GM12878 (cell line): ENCODE measurements at regions not wholly inside any gene's neighbourhood (a gene's known extent, or its start where the extent isn't known, plus 50 kb on each side); places are given as distances from the start of the nearest gene placed in this dataset.

Experiments
- ATAC-seq: fragments of 200-7000 bp; cut with Tn5 transposase; 3 replicates; pipeline ENCODE4 v1.9.1; 2020; ENCODE audit warnings: mild to moderate bottlenecking, moderate library complexity
- BruUV-seq: library from RNA; stranded (reverse); fragments of 400-500 nt; replicated peaks from 2 replicates; lab custom pipeline; 2021; lab: Mats Ljungman, UMichigan
- CTCF ChIA-PET: fragments of 300-600 bp; sonication (Branson Sonifier 250); formaldehyde crosslinking; extraction: SDS; loops from one replicate; lab custom pipeline; 2021; ENCODE audit warnings: inconsistent platforms; lab: Yijun Ruan, JAX
- POLR2A ChIA-PET: fragments of 350-600 bp; formaldehyde crosslinking; extraction: SDS; loops from one replicate; lab custom pipeline; 2021; ENCODE audit warnings: inconsistent platforms; lab: Charles Lee
- RAD21 ChIA-PET: fragments of 300-600 bp; sonication (Branson Sonifier 250); formaldehyde crosslinking; loops from one replicate; lab custom pipeline; 2023; ENCODE audit warnings: antibody characterized with exemption; ENCODE audit not compliant: unreplicated experiment; lab: Charles Lee
- SMC1A ChIA-PET: fragments of 300-600 bp; sonication (Branson Sonifier 250); formaldehyde crosslinking; loops from one replicate; lab custom pipeline; 2023; ENCODE audit not compliant: unreplicated experiment, uncharacterized antibody; lab: Charles Lee
- DNase-seq: peaks from one replicate; pipeline ENCODE4 v3.0.0-alpha.2; 2011; ENCODE audit warnings: low read depth, low spot score
- FAIRE-seq: peaks from 3 replicates; lab custom pipeline; 2011; peaks lifted over from hg19 to GRCh38; lab: Jason Lieb, UNC
- H2AFZ ChIP-seq: 2 replicates; pipeline ENCODE4 v1.6.0; 2011; ENCODE audit warnings: low read depth, low read length, control low read depth; ENCODE audit not compliant: control insufficient read depth
- H3K27ac ChIP-seq: 2 replicates; pipeline ENCODE4 v1.5.1; 2011; ENCODE audit warnings: control low read depth; ENCODE audit not compliant: control insufficient read depth, insufficient read depth
- H3K27me3 ChIP-seq, 2 experiments: replicated peaks in 1 of 2; 2 replicates each; pipeline versions ENCODE4 v1.6.0 to v1.6.1; 2011; ENCODE audit warnings: low read length in 1 of 2; ENCODE audit not compliant: control insufficient read depth in 2 of 2, insufficient read depth in 2 of 2
- H3K36me3 ChIP-seq, 2 experiments: 2 replicates each; pipeline ENCODE4 v1.5.1; 2011; ENCODE audit warnings: low read length in 1 of 2; ENCODE audit not compliant: control insufficient read depth in 2 of 2, insufficient read depth in 2 of 2
- H3K4me1 ChIP-seq: 2 replicates; pipeline ENCODE4 v1.6.1; 2011; ENCODE audit warnings: mild to moderate bottlenecking, low read length, moderate library complexity, mixed read lengths; ENCODE audit not compliant: control insufficient read depth, insufficient read depth
- H3K4me2 ChIP-seq: 2 replicates; pipeline ENCODE4 v1.6.0; 2011; ENCODE audit warnings: control low read depth; ENCODE audit not compliant: control insufficient read depth, insufficient read depth
- H3K4me3 ChIP-seq: fragments of 200-600 bp; sonication (generic); 2 replicates; pipeline ENCODE4 v1.5.1; 2016
- H3K79me2 ChIP-seq: 2 replicates; pipeline ENCODE4 v1.6.0; 2011; ENCODE audit warnings: low read length; ENCODE audit not compliant: control insufficient read depth, insufficient read depth
- H3K9ac ChIP-seq: 2 replicates; pipeline ENCODE4 v1.8.0; 2011; ENCODE audit warnings: low read length, control low read depth, mixed read lengths; ENCODE audit not compliant: control insufficient read depth, insufficient read depth
- H3K9me3 ChIP-seq: replicated peaks from 3 replicates; pipeline ENCODE4 v1.5.1; 2011; ENCODE audit warnings: mild to moderate bottlenecking, low read length; ENCODE audit not compliant: control insufficient read depth, insufficient read depth
- H4K20me1 ChIP-seq: 2 replicates; pipeline ENCODE4 v1.6.0; 2011; ENCODE audit not compliant: control insufficient read depth, insufficient read depth
- ATF7 ChIP-seq: fragments of 450-650 bp; IDR thresholded peaks from 2 replicates; pipeline ENCODE4 v1.6.1; 2016; ENCODE audit warnings: low read depth, mild to moderate bottlenecking
- BMI1 ChIP-seq: fragments of 450-650 bp; IDR thresholded peaks from 2 replicates; pipeline ENCODE4 v1.6.1; 2016; ENCODE audit warnings: mild to moderate bottlenecking, moderate library complexity, borderline replicate concordance
- CBX5 ChIP-seq: sonication (generic); IDR thresholded peaks from 2 replicates; pipeline ENCODE4 v1.6.1; 2016; ENCODE audit warnings: low read depth, moderate library complexity, mild to moderate bottlenecking, inconsistent platforms
- CHD1 ChIP-seq: IDR thresholded peaks from 2 replicates; pipeline ENCODE4 v1.6.1; 2012; ENCODE audit warnings: low read depth, low read length, improper control_type of control experiment
- EGR1 ChIP-seq, 2 experiments: IDR thresholded peaks; 1 replicate in 1 of 2; 2 replicates in 1 of 2; pipeline ENCODE4 v1.6.1; 2011 to 2012; ENCODE audit warnings: low read depth in 2 of 2, low read length in 2 of 2, borderline replicate concordance in 1 of 2, mild to moderate bottlenecking in 1 of 2, moderate library complexity in 1 of 2
- EP300 ChIP-seq, 2 experiments: fragments of 150-350 bp in 1 of 2; IDR thresholded peaks; 2 replicates each; pipeline ENCODE4 v1.6.1; 2011 to 2012; ENCODE audit warnings: low read depth in 2 of 2, low read length in 2 of 2, borderline replicate concordance in 1 of 2, improper control_type of control experiment in 1 of 2, inconsistent platforms in 1 of 2; ENCODE audit not compliant: control insufficient read depth in 1 of 2
- ESRRA ChIP-seq: IDR thresholded peaks from 2 replicates; pipeline ENCODE4 v1.6.1; 2012; ENCODE audit warnings: mild to moderate bottlenecking, low read length, improper control_type of control experiment
- HDAC6 ChIP-seq: fragments of 200-600 bp; sonication (generic); IDR thresholded peaks from one replicate; pipeline ENCODE4 v1.8.0; 2017; ENCODE audit warnings: antibody characterized with exemption; ENCODE audit not compliant: unreplicated experiment
- NFXL1 ChIP-seq: fragments of 450-650 bp; IDR thresholded peaks from 2 replicates; pipeline ENCODE4 v1.6.1; 2017; ENCODE audit warnings: antibody characterized with exemption, mild to moderate bottlenecking, borderline replicate concordance
- NR2F1 ChIP-seq: fragments of 450-650 bp; conservative IDR thresholded peaks from 2 replicates; pipeline ENCODE4 v1.6.1; 2017; ENCODE audit warnings: mild to moderate bottlenecking
- RAD21 ChIP-seq: IDR thresholded peaks from 2 replicates; pipeline ENCODE4 v1.6.1; 2011; ENCODE audit warnings: mild to moderate bottlenecking, low read depth, low read length, moderate library complexity; ENCODE audit not compliant: insufficient read depth
- RAD51 ChIP-seq: fragments of 450-650 bp; IDR thresholded peaks from 2 replicates; pipeline ENCODE4 v1.6.1; 2016; ENCODE audit warnings: moderate library complexity, mild to moderate bottlenecking, inconsistent platforms
- RB1 ChIP-seq: fragments of 450-650 bp; formaldehyde crosslinking; IDR thresholded peaks from 2 replicates; pipeline ENCODE4 v1.6.1; 2017; ENCODE audit warnings: mild to moderate bottlenecking, borderline replicate concordance
- RFX5 ChIP-seq: IDR thresholded peaks from 2 replicates; pipeline ENCODE4 v1.6.1; 2011; ENCODE audit warnings: low read depth, low read length, improper control_type of control experiment
- SMAD1 ChIP-seq: fragments of 450-650 bp; IDR thresholded peaks from 2 replicates; pipeline ENCODE4 v1.6.1; 2018; ENCODE audit warnings: mild to moderate bottlenecking, low read depth; ENCODE audit not compliant: partially characterized antibody
- TCF7 ChIP-seq: IDR thresholded peaks from 2 replicates; pipeline ENCODE4 v1.6.1; 2014; ENCODE audit warnings: antibody characterized with exemption, borderline replicate concordance
- ZZZ3 ChIP-seq: IDR thresholded peaks from 2 replicates; pipeline ENCODE4 v1.6.1; 2011; ENCODE audit warnings: low read depth; ENCODE audit not compliant: control insufficient read depth, insufficient read length
- WGBS: methylation state at CpG from one replicate; pipeline ENCODE4 v1.1.6; 2016; ENCODE audit warnings: low lambda C conversion rate; ENCODE audit not compliant: insufficient replicate concordance, insufficient coverage; ENCODE audit errors: missing lambda C conversion rate; 5-methylcytosine and 5-hydroxymethylcytosine counted together
- in situ Hi-C: fragments of 300-500 bp; cut with MboI; formaldehyde crosslinking; loops from 9 replicates; pipeline ENCODE4 v1.14.3; 2018; ENCODE audit warnings: mixed read lengths
- intact Hi-C: fragments of 100-400 bp; cut with micrococcal nuclease; formaldehyde crosslinking; loops from one replicate; pipeline ENCODE4 v1.14.2; 2022; ENCODE audit not compliant: unreplicated experiment

DNA sequence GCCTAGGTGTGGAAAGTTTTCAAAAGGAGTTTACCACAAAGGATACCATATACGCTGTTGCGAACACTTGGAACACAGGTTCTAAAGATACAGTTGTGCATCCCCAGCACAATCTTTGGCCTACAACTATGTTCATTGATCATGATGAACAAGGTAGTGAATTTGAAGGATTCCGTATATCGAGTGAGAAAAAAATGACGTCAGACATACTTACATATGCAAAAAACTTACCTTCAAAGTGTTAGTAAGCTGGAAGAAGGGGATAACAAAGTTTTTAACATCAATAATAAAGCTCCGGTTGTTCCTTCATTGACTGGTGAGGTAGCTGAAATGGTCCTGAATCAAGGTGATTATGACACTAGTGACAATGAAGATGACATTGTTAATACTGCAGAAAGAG lies 133.9 kb upstream of the PDE3A start:
- Histone ChIP-seq H3K4me2 (no peak overlapping the region), H3K36me3 (no peaks in the 10 kb centered on the region), H2AFZ (no peak overlapping the region), H3K9me3 (no peaks in the 10 kb centered on the region; the same call in 2 of the 3 replicates), H3K4me3 (no peak overlapping the region), H3K27me3 (no peaks in the 10 kb centered on the region), H4K20me1 (no peaks in the 10 kb centered on the region), H3K9ac (no peak overlapping the region), H3K79me2 (no peaks in the 10 kb centered on the region), H3K27ac (no peak overlapping the region), H3K4me1 (no peaks in the 10 kb centered on the region)
- FAIRE-seq (no peak), DNase-seq (no peak), ATAC-seq (no peak)
- intact Hi-C loops: no loop called here
- BruUV-seq: no TSS peak
- TF ChIP-seq TCF7 (no peak), SMAD1 (no peak), ATF7 (peak; percentile 21; the same call in 1 of the 2 replicates), CBX5 (no peak), RAD21 (no peak)
- ChIA-PET SMC1A (no interaction called here), POLR2A (no interaction called here), RAD21 (no interaction called here), CTCF (no interaction called here)
- in situ Hi-C loops: no loop called here
- 54% methylated on average over 6 of the region's 6 CpGs for WGBS

DNA sequence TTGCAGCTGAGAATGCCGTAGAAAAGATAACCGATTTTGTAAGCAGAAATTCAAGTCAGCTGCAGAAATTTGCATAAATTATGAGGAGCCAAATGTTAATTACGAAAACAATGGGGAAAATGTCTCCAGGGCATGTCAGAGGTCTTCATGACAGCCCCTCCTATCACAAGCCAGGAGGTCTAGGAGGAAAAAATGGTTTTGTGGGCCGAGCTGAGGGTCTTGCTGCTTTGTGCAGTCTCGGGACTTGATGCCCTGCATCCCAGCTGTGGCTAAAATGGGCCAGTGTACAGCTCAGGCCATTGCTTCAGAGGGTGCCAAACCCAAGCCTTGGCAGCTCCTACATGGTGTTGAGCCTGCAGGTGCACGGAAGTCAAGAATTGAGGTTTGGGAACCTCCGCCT lies 131.2 kb upstream of the PDE3A start:
- ATAC-seq (no peak), DNase-seq (no peak), FAIRE-seq (no peak)
- Histone ChIP-seq H3K4me1 (no peaks in the 10 kb centered on the region), H3K79me2 (no peaks in the 10 kb centered on the region), H2AFZ (no peak overlapping the region), H3K4me2 (no peak overlapping the region), H3K9me3 (no peaks in the 10 kb centered on the region; the same call in 2 of the 3 replicates), H3K27ac (no peak overlapping the region), H3K9ac (no peak overlapping the region), H3K4me3 (no peak overlapping the region), H3K36me3 (no peaks in the 10 kb centered on the region), H4K20me1 (no peaks in the 10 kb centered on the region), H3K27me3 (no peaks in the 10 kb centered on the region)
- SMC1A ChIA-PET: no interaction called here
- in situ Hi-C loops (no loop called here), intact Hi-C loops (no loop called here)
- RAD21 ChIA-PET: no interaction called here
- CTCF ChIA-PET: no interaction called here
- BruUV-seq: no TSS peak
- 18% methylated on average over 7 of the region's 7 CpGs for WGBS
- TF ChIP-seq EGR1 (IDR thresholded peaks at IDR 0.05; ENCODE audit: borderline replicate concordance in 1 of 2, low read depth in 2 of 2, low read length in 2 of 2) (no peak), ZZZ3 (no peak), BMI1 (no peak), ESRRA (no peak), RAD51 (no peak), NR2F1 (no peak), NFXL1 (no peak), CBX5 (no peak), RFX5 (no peak), HDAC6 (no peak), RB1 (no peak), CHD1 (no peak), EP300 (IDR thresholded peaks at IDR 0.05; ENCODE audit: borderline replicate concordance in 1 of 2, control insufficient read depth in 1 of 2, low read depth in 2 of 2, low read length in 2 of 2) (no peak)
- POLR2A ChIA-PET: no interaction called here
